Ovary (tissue), 3 donors: ENCODE measurements at regions not wholly inside any gene's neighbourhood (a gene's known extent, or its start where the extent isn't known, plus 50 kb on each side); places are given as distances from the start of the nearest gene placed in this dataset.

ENCODE experiments used
- EP300 ChIP-seq: sonication (generic); formaldehyde crosslinking; IDR thresholded peaks from one replicate; pipeline ENCODE4 v1.6.1; 2017; ENCODE audit warnings: antibody characterized with exemption
- POLR2A ChIP-seq: fragments of 450-650 bp; IDR thresholded peaks from one replicate; pipeline ENCODE4 v1.6.1; 2017; ENCODE audit warnings: antibody characterized with exemption, mild to moderate bottlenecking, moderate library complexity
- TF ChIP-seq, protein P1 (sequence below), 3 donors: fragments of 450-650 bp in 2 of 3; fragments of 200-600 bp in 1 of 3; IDR thresholded peaks; one replicate each; pipeline versions ENCODE4 v1.5.1 to v1.8.0; 2016 to 2022; ENCODE audit warnings: antibody characterized with exemption in 3 of 3, mild to moderate bottlenecking in 1 of 3
- donor health status: DM: no; HTN: no; CAD: no.

DNA sequence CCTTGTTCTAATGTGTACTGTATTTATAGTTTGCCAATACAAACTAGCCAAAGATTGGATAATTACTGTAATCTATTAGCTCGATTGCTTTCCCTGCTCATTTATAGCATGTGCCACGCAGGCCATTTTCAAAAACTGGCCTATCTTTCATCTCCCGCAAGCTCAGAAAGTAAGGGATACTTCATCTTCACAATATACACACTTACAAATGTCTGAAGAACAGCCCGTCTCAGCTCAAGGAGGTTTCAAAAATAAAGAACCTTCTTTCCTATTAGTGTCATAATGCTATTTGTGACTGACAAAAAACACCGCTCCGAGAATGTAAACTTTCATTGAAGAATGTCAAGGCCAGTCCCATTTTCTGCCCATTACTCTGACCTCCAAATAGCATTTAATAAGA lies 306.4 kb upstream of the ZNF507 start:
- TF ChIP-seq, protein P1, sequence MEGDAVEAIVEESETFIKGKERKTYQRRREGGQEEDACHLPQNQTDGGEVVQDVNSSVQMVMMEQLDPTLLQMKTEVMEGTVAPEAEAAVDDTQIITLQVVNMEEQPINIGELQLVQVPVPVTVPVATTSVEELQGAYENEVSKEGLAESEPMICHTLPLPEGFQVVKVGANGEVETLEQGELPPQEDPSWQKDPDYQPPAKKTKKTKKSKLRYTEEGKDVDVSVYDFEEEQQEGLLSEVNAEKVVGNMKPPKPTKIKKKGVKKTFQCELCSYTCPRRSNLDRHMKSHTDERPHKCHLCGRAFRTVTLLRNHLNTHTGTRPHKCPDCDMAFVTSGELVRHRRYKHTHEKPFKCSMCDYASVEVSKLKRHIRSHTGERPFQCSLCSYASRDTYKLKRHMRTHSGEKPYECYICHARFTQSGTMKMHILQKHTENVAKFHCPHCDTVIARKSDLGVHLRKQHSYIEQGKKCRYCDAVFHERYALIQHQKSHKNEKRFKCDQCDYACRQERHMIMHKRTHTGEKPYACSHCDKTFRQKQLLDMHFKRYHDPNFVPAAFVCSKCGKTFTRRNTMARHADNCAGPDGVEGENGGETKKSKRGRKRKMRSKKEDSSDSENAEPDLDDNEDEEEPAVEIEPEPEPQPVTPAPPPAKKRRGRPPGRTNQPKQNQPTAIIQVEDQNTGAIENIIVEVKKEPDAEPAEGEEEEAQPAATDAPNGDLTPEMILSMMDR (IDR thresholded peaks at IDR 0.05): no peak
- TF ChIP-seq EP300 (no peak), POLR2A (no peak)
